GM10266 (cell line): ENCODE measurements at regions not wholly inside any gene's neighbourhood (a gene's known extent, or its start where the extent isn't known, plus 50 kb on each side); places are given as distances from the start of the nearest gene placed in this dataset.
"Not testable (repeated sequence)": the region's sequence is repeated elsewhere in the genome, so short reads cannot be mapped to it uniquely, and the experiment has no call there.

Source experiments
- DNase-seq: peaks from one replicate; pipeline ENCODE4 v3.0.0; 2012; ENCODE audit errors: extremely low spot score
- TF ChIP-seq, protein P1 (sequence below): IDR thresholded peaks from 2 replicates; pipeline ENCODE4 v1.5.1; 2012; ENCODE audit warnings: mild to moderate bottlenecking, low read depth; ENCODE audit not compliant: control insufficient read depth, insufficient read depth; ENCODE audit errors: missing control alignments

DNA sequence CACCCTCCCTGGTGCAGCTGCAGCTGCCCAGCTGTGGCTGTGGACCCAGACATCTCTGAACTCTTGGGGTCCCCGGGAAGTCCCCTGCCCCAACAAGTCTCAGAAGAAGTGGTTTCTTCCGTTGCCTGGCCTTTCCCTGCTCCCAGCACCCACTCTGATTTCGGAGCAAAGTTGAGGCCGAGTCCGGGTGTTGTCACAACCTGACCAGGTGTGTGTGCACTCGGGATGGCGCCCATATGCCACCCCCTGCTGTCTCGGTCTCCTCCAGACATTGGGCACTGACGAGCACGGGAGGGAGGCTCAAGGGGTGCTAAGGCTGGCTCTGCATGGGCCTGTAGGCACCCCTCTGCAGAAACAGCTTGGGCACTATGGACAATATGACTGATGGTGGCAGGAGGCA is 1055.3 kb downstream of the REEP3 start:
- DNase-seq: no peak
- TF ChIP-seq, protein P1, sequence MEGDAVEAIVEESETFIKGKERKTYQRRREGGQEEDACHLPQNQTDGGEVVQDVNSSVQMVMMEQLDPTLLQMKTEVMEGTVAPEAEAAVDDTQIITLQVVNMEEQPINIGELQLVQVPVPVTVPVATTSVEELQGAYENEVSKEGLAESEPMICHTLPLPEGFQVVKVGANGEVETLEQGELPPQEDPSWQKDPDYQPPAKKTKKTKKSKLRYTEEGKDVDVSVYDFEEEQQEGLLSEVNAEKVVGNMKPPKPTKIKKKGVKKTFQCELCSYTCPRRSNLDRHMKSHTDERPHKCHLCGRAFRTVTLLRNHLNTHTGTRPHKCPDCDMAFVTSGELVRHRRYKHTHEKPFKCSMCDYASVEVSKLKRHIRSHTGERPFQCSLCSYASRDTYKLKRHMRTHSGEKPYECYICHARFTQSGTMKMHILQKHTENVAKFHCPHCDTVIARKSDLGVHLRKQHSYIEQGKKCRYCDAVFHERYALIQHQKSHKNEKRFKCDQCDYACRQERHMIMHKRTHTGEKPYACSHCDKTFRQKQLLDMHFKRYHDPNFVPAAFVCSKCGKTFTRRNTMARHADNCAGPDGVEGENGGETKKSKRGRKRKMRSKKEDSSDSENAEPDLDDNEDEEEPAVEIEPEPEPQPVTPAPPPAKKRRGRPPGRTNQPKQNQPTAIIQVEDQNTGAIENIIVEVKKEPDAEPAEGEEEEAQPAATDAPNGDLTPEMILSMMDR: no peak

DNA sequence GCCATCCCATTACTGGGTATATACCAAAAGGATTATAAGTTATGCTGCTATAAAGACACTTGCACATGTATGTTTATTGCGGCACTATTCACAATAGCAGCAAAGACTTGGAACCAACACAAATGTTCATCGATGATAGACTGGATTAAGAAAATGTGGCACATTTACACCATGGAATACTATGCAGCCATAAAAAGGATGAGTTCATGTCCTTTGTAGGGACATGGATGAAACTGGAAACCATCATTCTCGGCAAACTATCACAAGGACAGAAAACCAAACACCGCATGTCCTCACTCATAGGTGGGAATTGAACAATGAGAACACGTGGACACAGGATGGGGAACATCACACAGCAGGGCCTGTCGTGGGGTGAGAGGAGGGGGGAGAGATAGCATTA is 1057.6 kb downstream of the REEP3 start:
- DNase-seq: not testable (repeated sequence)

GRCh38 chr10:64586934-64587503 is 1065.8 kb downstream of the REEP3 start:
- DNase-seq: no peak
- TF ChIP-seq, protein P1: no peak

DNA sequence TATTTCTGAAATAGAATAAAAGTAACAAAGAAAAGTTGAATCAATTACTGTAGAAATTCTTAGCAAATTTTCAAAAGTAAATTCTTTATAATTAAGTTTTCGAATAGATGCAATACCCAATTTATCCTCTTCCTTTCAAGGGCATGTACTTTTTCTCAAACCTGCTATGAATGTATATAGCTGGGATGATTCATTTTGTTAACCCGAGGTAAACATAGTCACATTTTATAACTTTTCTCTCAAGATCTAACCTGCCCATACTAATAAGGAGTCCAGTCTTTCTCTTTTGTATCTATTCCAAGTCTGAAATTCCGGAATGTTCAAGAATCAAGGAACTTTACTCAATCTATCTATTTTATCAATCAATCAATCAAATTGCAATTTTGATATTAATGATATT is 1072.9 kb downstream of the REEP3 start:
- TF ChIP-seq, protein P1: no peak
- no peak for DNase-seq

DNA sequence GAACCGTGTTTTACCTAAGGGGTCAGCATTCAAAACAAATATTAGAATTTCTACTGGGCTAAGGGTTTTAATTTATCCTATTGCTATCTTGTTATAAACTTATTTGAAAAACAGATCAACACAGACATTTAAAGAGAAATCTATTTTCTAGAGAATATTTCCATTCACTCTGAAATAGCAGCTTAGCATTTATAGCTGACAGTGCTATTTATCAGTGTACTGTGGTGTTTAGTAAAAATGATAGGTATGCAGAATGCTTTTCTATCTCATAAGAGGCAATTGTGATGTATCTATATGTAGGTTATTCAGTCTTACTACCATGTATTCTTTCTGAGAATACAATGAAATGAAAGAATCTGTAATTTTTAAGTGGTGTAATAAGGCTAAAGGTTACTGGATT is 1077.4 kb downstream of the REEP3 start:
- DNase-seq: no peak
- TF ChIP-seq, protein P1: no peak

- no peak for DNase-seq
- TF ChIP-seq, protein P1: no peak
Observed at GRCh38 chr10:64601298-64601697, 1080.1 kb downstream of the REEP3 start.

- no peak for DNase-seq
- TF ChIP-seq, protein P1: no peak
Observed at GRCh38 chr10:64617085-64617484, 1095.9 kb downstream of the REEP3 start.

- DNase-seq: no peak
- TF ChIP-seq, protein P1: no peak
Observed at GRCh38 chr10:64619102-64619501, 1097.9 kb downstream of the REEP3 start.
